PC-9 (cell line): ENCODE measurements at regions not wholly inside any gene's neighbourhood (a gene's known extent, or its start where the extent isn't known, plus 50 kb on each side); places are given as distances from the start of the nearest gene placed in this dataset.

Source experiments
- CTCF ChIP-seq: fragments of 200-600 bp; sonication (generic); conservative IDR thresholded peaks from 2 replicates; pipeline ENCODE4 v1.6.1; 2017; ENCODE audit warnings: mixed run types, antibody characterized with exemption, mild to moderate bottlenecking, moderate library complexity
- EZH2 ChIP-seq: fragments of 200-600 bp; sonication (generic); IDR thresholded peaks from 2 replicates; pipeline ENCODE4 v1.8.0; 2017; ENCODE audit warnings: antibody characterized with exemption, low read depth

DNA sequence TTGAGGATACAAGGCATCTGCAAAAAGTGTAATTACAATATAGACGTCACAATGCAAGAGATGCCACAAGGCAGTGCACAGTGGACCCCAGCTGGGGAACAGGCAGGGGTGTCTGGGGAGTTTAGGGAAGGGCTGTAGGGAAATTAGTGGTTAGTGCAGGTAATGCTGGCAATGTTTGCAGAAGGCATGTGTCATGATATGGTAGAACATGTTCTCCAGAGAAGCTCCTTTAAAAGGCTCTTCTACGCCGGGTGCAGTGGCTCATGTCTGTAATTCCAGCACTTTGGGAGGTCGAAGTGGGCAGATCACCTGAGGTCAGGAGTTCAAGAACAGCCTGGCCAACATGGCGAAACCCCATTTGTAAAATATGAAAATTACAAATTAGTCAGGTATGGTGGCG is 98.0 kb downstream of the JCAD start:
- TF ChIP-seq CTCF = no peak
- no peak for TF ChIP-seq EZH2
